Globus pallidus (tissue), 1 donor: ENCODE measurements at regions not wholly inside any gene's neighbourhood (a gene's known extent, or its start where the extent isn't known, plus 50 kb on each side); places are given as distances from the start of the nearest gene placed in this dataset.

ENCODE experiments used
- DNase-seq: peaks from one replicate; pipeline ENCODE4 v3.0.0-alpha.2; 2015; ENCODE audit warnings: low spot score

DNA sequence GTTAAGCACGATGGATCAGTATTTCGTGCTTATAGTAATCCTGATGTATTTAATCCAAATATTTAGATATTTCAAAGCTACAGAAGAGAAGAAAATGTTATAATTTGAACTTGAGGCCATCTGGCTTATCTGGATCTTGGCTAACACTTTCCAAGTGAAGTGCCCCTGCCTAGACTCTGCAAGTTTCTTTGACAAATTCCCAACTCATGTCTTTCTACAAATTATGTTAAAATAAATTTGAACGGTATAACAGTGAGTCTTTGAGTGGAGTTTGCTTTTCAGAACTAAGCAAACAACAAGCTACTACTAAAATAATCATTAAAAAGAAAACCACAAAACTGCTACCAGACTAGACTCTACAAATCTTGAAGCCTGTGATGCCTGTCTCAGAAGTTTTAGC lies 374.4 kb upstream of the PRICKLE1 start:
- DNase-seq = no peak

GRCh38 chr12:42962384-42962783 lies 372.8 kb upstream of the PRICKLE1 start:
- no peak for DNase-seq

GRCh38 chr12:42961395-42961794 lies 371.8 kb upstream of the PRICKLE1 start:
- DNase-seq = no peak

- no peak for DNase-seq
Measured at GRCh38 chr12:42960087-42960527, 370.6 kb upstream of the PRICKLE1 start.

DNA sequence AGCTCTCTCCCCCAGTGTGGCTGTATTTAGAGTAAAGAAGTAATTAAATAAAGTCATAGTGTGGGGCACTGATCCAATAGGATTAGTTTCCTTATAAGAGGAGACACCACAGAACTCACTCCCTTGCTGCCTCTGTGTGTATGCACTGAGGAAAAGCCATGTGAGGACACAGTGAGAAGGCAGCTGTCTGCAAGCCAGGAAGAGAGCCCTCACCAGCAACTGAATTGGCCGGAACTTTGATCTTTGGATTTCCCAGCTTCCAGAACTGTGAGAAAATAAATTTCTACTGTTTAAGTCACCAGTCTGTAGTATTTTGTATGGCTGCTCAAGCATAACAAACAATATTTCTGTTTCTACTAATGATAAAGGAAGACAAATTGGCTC lies 368.7 kb upstream of the PRICKLE1 start:
- DNase-seq = no peak

- DNase-seq = no peak
Measured at GRCh38 chr12:42957561-42958290, 368.2 kb upstream of the PRICKLE1 start.

- DNase-seq = no peak
Measured at GRCh38 chr12:42957136-42957535, 367.6 kb upstream of the PRICKLE1 start.

GRCh38 chr12:42953021-42953420 lies 363.5 kb upstream of the PRICKLE1 start:
- DNase-seq = no peak

DNA sequence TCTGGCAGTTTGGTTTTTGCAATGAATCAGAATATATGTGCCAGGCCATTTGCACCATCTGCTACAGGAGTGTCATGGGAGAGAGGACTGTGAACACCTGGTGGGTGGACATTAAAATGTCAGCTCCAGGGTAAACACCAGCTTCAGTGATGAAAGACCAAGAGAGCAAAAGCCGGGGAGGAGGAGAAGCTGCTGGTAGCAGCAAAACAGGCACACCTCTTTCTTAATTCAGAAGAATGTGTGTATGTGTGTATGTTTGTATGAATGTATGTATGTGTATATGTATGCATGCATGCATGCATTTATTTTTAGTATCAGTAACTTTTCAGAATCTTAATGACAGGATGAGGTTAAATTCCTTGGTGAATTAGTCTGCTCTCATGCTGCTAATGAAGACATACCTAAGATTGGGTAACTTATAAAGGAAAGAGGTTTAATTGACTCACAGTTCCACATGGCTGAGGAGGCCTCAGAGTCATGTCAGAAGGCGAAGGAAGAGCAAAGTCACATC lies 357.4 kb upstream of the PRICKLE1 start:
- DNase-seq = no peak

- DNase-seq = no peak
Measured at GRCh38 chr12:42945927-42946326, 356.4 kb upstream of the PRICKLE1 start.

DNA sequence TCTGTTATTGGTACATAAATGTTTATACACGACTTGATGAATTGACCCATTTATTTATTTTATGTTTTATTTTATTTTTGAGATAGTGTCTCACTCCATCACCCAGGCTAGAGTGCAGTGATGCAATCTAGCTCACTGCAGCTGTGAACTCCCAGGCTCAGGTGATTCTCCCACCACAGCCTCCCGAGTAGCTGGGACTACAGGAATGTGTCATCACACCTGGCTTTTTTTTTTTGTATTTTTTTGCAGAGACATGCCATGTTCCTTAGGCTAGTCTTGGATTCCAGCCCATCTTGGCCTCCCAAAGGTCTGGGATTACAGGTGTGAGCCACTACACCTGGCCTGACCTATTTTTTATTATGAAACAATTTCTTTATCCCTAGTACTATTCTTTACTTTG lies 355.0 kb upstream of the PRICKLE1 start:
- DNase-seq = no peak

DNA sequence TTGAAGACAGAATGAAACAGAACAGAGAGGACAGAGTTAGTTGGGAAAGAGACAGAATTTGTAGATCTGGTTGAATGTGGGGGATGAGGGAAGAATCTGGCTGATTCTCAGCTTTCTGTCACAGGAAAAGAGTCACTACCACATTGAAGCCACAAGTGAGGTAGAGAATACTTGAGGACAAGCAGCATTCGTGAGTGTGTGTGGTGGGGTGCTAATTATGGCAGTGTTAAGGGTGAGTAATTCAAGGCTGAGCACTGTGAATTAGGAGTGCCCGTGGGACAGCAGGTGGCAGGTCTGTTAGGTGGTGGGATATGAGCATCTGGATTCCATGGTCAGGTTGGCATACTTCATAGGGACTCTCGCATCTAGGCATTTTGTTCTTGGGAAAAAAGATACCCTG lies 347.4 kb upstream of the PRICKLE1 start:
- no peak for DNase-seq

GRCh38 chr12:42936260-42936659 lies 346.7 kb upstream of the PRICKLE1 start:
- DNase-seq = no peak

DNA sequence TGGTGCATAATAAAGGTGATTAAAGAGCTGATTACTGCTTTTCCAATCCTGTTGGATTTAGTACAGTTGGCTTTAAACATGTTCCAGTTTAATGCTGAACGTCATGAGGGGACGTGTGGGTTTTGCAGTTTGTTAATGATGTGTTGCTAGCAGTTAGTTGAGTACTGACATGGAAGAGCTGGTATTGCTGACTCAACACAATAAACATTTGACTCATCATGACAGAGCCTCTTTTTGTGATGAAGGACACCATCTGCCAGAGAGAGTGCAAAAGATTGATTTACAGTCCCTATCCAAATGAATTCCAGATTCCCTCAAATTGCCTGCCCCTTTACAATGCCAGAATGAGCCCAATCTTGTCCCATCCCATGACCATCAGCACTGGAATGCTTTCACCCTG lies 346.2 kb upstream of the PRICKLE1 start:
- no peak for DNase-seq

DNA sequence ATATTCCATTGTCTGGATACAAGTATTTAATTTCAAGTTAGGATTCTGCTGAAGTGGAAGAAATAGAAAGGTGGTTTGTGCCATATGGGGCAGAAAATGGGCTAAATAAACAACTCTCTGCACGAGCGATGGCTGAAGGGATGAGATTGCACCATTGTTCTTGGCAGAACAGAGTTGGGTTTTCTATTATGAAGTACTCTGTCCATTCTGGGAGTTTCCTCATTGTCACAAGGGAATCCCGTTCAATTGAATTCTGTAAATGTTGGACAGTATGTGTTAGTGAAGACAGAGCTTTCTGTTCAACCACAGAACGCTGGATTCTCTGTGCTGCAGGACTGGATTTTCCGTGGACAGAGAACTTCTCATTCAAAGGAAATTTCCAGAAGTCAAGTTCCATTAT lies 345.5 kb upstream of the PRICKLE1 start:
- no peak for DNase-seq

- DNase-seq = no peak
Measured at GRCh38 chr12:42933461-42934081, 344.0 kb upstream of the PRICKLE1 start.

DNA sequence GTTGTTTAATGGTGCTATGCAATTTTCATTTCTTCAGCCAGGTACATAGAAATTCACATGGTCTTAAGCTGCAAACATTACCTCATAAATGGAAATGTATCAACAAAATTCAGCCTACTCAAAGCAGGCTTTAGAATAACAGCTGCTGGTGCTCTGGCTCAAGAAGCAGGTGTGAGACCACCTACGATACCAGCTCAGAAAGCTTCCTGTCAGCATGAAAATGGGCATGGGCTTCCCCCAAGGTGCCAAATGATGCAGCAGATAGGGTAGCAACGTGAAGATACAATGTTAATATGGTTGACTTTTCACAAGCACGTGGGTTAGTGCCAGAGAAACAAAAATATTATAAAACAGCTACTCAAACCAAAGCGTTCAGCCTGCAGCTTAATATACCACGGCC lies 343.4 kb upstream of the PRICKLE1 start:
- no peak for DNase-seq

DNA sequence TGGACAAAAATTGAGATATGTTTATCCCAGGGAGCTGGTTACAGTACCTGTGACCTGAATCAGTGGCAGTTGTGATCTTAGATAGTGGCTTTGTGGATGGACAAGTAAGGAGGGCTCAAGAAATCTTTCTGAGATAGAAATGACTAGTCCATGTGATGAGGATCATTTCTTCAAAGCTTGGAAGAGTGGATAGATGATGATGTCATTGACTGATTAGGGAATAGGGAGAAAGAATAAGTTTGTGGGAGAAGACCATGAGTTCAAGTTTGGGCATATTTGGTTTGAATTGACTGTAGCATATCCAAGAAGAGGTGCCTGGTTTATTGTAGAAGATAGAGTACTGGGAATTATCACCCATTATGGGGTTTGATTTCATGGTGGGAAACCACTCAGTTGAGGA lies 336.7 kb upstream of the PRICKLE1 start:
- no peak for DNase-seq

GRCh38 chr12:42924482-42924881 lies 334.9 kb upstream of the PRICKLE1 start:
- DNase-seq = no peak

GRCh38 chr12:42923583-42923982 lies 334.0 kb upstream of the PRICKLE1 start:
- DNase-seq = no peak

GRCh38 chr12:42923156-42923555 lies 333.6 kb upstream of the PRICKLE1 start:
- DNase-seq = no peak

DNA sequence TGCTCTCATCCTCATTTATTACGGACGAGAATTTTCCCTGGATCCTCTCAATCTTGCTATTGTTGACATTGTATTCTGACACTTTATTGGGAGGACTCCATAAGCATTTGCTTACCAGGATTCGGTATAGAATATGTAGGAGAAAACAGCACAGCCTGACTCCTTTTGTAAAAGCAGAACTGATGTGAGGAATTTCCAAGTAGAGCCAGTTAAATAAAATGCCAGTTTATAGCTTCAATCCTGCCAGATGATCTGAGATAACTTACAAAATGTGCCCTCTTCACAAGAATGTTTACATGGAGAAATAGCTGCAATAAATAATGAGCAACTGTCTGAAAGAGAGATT lies 332.9 kb upstream of the PRICKLE1 start:
- no peak for DNase-seq

DNA sequence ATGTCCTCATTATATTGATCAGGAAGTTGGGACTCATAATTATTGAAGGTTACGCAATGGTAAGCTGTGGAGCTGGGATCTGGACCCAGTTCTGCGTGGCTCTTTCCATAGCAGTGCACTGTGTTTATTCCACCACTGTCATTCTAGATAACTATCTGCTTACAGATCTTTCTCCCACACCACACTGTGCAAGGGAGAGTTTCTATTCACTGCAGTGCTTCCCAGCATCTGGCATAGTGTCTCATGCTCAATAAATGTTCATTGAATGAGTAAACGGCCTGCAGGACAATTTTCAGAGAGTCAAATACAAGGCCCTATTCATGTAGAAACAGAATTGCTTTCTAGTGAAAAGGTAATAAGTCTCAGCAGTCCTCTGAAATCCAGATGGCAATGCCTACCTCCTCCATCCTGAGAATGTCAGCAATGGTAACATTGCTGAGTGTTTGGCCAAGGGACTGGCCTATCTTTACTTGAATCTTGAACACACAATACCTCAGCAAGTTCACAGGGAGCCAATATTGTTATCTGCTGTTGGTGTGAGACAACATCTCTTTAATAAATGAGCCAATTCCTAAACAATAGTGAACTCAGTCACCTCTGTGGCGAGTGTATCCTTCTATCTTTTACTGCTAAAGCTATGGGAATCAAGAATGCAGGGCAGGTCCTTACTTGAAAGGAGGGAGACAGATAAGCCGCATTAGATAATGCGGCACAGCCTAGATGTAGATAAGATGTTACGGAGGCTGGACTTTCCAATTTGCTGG lies 332.4 kb upstream of the PRICKLE1 start:
- peak; percentile 18 for DNase-seq
